ENCODE measurements at regions not wholly inside any gene's neighbourhood (a gene's known extent, or its start where the extent isn't known, plus 50 kb on each side); places are given as distances from the start of the nearest gene placed in this dataset.

GRCh38 chr22:48622891-48623545, 1204.7 kb downstream of the BRD1 start:
- peaks cover 10% of the 10 kb centered on the region; the same call in 1 of the 2 replicates for H3K27me3 ChIP-seq (ENCODE audit: insufficient read depth, low read length)
- ChIA-PET POLR2A (no interaction called here), RAD21 (ENCODE audit: low non-redundant PET in 1 of 2, low total read pairs in 2 of 2, uncharacterized antibody in 2 of 2, unreplicated experiment in 2 of 2) (no interaction called here), CTCF (no interaction called here)
- ATAC-seq (no peak), DNase-seq (ENCODE audit: low read depth, low spot score) (no peak)
- no peak overlapping the region for H3K4me3 ChIP-seq (replicated peaks in 1 of 2; ENCODE audit: low read depth in 1 of 2, low read length in 2 of 2)
- H3K9me3 ChIP-seq (ENCODE audit: control insufficient read depth in 1 of 2, insufficient read depth in 1 of 2, low read depth in 1 of 2, low read length in 2 of 2), result no peaks in the 10 kb centered on the region; a peak in 1 of 4 replicates
- H3K27ac ChIP-seq (ENCODE audit: low read depth, low read length), result no peak overlapping the region
- H2AFZ ChIP-seq (ENCODE audit: low read depth, low read length, poor library complexity, severe bottlenecking), result no peak overlapping the region
- no peak for TF ChIP-seq ATF3 (IDR thresholded peaks at IDR 0.05)
- no peak for TF ChIP-seq FOSL1 (IDR thresholded peaks at IDR 0.05; ENCODE audit: low read depth)
- no peak for TF ChIP-seq REST (IDR thresholded peaks at IDR 0.05; ENCODE audit: low read depth)
- TF ChIP-seq EGR1 (IDR thresholded peaks at IDR 0.05; ENCODE audit: low read depth), result no peak
- TF ChIP-seq ZBTB33 (IDR thresholded peaks at IDR 0.05; ENCODE audit: extremely low read depth, insufficient replicate concordance, low read length), result no peak
- TF ChIP-seq POLR2AphosphoS5 (IDR thresholded peaks at IDR 0.05; ENCODE audit: low read depth, low read length), result no peak
- TF ChIP-seq SRF (IDR thresholded peaks at IDR 0.05; ENCODE audit: low read depth), result no peak
- no peak for TF ChIP-seq SIN3A (IDR thresholded peaks at IDR 0.05; ENCODE audit: low read depth)
- TF ChIP-seq CEBPB (IDR thresholded peaks at IDR 0.05; ENCODE audit: low read depth), result no peak
- no TSS peak for BruUV-seq (replicated peaks)
- no peaks in the 10 kb centered on the region for H3K9me2 ChIP-seq (ENCODE audit: insufficient read depth)
- intact Hi-C loops (cut with micrococcal nuclease), result no loop called here
- H3K36me3 ChIP-seq (ENCODE audit: control insufficient read depth in 1 of 2, insufficient read depth in 2 of 2, low read length in 2 of 2), result no peaks in the 10 kb centered on the region
- no peaks in the 10 kb centered on the region for H4K20me1 ChIP-seq (ENCODE audit: insufficient read depth)
- H3K4me2 ChIP-seq (ENCODE audit: low read length), result no peak overlapping the region
- no peaks in the 10 kb centered on the region for H3K4me1 ChIP-seq (ENCODE audit: control insufficient read depth in 1 of 2, insufficient read depth in 2 of 2, low read length in 2 of 2)
- no peaks in the 10 kb centered on the region for H3K79me2 ChIP-seq (ENCODE audit: insufficient read depth, low read length)
- no peak overlapping the region for H3K9ac ChIP-seq (ENCODE audit: low read length)
